Jurkat, Clone E6-1 (cell line): ENCODE measurements at regions not wholly inside any gene's neighbourhood (a gene's known extent, or its start where the extent isn't known, plus 50 kb on each side); places are given as distances from the start of the nearest gene placed in this dataset.

Source experiments
- DNase-seq: peaks from one replicate; pipeline ENCODE4 v3.0.0-alpha.2; 2011; ENCODE audit warnings: low read depth, low spot score
- H3K4me3 ChIP-seq: 2 replicates; pipeline ENCODE4 v1.5.1; 2011; ENCODE audit warnings: mild to moderate bottlenecking, low read length, control low read depth, moderate library complexity

DNA sequence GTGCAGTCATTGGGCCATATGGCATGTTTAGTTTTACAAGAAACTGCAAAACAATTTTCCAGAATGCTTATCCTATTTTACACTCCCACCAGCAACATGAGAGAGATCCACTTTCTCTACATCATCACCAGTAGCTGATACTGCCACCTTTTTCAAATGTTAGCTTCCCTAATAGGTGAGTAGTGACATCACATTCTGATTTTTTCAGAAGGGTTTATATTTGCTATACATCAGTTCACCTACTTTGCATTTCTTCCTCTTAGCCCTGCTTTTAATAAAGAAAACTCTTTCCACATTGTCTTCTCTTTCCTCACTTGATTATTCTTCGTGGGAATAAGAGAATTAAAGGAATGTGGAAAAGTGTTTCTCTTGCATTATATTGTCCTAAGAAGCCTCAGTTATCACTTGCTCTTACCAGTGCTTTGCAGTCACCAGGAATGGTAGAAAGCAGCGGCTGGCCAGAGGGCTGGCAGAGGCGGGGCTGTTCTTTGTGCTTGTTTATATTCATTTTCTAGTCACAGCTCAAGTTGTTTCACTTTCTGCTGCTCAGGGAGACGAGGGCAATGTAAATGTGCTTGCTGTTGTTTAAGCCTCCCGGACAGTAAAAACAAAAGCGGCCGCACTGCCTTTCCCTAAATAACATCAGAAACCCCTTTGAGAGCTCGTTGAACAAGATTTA is 164.8 kb downstream of the HSD17B3 start:
- H3K4me3 ChIP-seq: no peak overlapping the region
- DNase-seq: no peak

- DNase-seq: peak; percentile 31
- H3K4me3 ChIP-seq: no peak overlapping the region
These were observed 166.2 kb downstream of the HSD17B3 start for GRCh38 chr9:96135753-96136290.

DNA sequence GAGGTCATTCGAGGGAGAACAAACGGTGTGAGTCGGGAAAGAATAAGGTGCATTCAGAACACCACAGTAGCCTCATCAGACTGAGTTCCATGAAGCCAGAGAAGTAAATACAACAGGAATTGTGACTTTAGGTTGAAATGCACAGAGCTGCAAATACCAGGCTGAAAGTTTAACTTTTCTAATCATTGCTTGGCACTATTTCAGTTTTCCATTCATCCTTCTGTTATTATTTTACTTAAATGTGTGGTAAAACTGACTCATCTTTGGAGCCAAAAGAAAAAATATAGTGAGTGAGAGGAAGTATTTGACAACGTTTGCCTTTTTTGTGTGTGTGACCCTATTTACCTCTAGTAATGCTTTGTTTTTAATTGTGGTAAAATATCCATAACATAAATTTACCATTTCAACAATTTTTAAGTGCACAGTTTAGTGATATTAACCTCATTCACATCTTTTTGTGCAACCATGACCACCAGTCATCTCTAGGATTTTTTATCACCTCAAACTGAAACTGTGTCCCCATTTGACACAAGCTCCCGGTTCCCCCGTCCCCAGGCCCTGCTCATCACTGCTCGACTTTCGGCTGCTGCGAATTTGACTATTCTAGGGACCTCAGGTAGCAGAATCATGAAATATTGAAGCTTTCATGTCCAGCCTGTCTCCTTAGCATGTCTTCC is 166.8 kb downstream of the HSD17B3 start:
- DNase-seq: no peak
- H3K4me3 ChIP-seq: no peak overlapping the region

DNA sequence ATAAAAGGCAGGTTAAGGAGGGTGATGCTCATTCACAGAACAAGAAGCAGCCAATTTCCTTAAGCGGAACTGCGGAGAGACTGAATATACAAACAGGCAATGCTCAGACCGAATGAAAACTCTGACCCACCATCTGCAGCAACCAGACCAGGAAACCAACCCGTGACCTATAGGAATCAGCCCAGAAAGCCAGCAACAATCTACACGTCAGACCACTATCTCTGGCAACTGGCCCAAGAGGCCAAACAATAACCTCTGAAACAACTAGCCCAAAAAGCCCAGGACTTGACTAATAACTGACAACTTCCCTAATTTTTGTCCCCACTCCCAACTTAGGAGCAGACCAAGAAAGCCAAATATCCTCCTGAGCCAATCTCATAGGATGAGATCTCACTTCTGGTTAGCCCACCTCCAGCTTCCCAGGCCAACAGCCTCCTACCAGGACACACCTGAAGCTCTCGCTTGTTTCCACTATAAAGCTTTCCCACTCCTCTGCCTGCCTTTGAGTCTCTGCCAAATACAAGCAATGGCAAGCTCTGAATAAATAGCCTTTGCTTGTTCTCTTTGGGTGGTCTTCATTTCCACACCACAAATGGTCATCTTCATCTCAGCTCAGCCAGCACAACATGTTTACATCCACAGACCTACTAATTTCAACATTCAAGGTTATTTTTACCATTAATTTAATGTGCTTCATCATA is 168.5 kb downstream of the HSD17B3 start:
- DNase-seq: no peak
- no peak overlapping the region for H3K4me3 ChIP-seq

DNA sequence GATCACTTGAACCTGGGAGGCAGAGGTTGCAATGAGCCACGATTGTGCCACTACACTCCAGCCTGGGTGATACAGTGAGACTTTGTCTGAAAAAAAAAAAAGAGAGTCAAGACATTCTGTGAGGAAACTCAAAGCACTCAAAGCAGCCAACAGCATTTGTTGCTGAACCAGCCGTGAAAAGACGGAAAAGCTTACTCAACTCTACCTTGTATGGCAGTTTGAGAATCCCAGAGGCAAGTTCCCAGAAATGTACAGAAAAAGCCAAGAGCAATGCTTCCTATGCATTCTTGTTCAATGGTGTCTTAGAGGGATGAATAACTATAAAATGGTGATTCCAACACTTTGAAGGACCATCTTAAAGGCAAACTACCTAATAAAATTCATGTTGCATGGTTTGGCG is 170.2 kb downstream of the HSD17B3 start:
- no peak for DNase-seq

GRCh38 chr9:96130970-96131369 is 171.0 kb downstream of the HSD17B3 start:
- H3K4me3 ChIP-seq: no peak overlapping the region
- no peak for DNase-seq

More for the DNA sequence above, 170.2 kb downstream of the HSD17B3 start:
- no peak overlapping the region for H3K4me3 ChIP-seq

DNA sequence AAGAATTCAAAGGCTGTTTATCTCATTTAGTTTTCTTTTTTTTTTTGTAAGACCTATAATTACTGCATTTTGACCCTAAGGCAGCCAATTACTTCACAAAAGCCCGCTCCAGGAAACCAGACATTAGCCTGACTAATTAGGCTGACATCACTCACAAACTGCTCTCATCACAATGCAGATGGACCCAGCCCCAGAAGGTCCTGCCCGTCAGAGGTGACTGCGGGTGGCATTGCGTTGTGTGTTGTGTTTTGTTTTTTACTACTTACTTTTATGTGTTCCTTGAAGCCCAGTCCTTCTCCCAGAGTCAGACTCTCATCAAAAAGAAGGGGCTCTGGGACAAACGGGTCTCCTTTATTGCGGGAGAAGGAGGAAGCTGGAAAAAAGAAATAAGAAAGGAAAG is 172.2 kb downstream of the HSD17B3 start:
- H3K4me3 ChIP-seq: no peak overlapping the region
- DNase-seq: no peak

- no peak for DNase-seq
- no peak overlapping the region for H3K4me3 ChIP-seq
These were observed 173.1 kb downstream of the HSD17B3 start for GRCh38 chr9:96128880-96129279.

DNA sequence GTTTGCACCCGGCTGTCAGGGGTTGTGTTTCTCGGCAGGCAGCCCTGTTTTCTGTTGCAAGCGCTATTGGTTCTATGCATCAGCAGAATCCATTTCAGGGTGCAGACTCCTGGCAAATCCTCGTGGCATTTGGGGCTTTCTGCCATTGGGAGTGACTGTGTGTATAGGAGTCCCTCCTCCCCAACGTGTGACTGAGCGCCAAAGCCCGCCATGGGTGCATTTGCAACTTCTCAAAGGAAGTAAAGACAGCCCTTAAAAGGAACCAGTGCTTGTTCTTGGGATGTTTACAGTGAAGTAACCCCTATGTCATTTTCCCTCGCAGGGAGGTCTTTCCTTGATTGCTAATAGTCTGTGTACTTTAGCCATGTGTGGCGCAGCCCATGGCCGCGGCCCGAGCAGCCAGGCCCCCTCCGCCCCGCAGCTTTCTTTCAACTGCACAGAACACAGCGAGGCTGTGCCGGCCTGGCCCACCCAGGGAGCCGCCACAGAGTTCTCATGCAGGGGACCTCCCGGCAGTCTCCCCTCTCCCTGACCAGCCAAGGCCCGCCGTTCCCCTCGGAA is 175.6 kb downstream of the HSD17B3 start:
- H3K4me3 ChIP-seq: no peak overlapping the region
- no peak for DNase-seq

DNA sequence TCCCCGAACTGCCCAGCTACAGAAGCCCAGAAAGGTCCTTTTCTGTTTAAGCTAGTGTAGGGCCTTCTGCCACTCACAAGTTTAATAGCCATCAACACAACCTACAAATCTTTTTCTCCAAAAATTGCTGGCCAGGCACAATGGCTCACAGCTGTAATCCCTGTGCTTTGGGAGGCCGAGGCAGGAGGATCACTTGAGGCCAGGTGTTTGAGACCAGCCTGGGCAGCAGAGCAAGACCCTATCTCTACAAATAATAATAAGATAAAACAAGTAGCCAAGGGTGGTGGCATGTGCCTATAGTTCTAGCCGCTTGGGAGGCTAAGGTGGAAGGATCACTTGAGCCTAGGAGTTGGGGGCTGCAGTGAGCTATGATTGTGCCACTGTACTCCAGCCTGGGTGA is 176.4 kb downstream of the HSD17B3 start:
- DNase-seq: no peak
- H3K4me3 ChIP-seq: no peak overlapping the region

GRCh38 chr9:96122751-96123150 is 179.2 kb downstream of the HSD17B3 start:
- H3K4me3 ChIP-seq: no peak overlapping the region
- DNase-seq: no peak

DNA sequence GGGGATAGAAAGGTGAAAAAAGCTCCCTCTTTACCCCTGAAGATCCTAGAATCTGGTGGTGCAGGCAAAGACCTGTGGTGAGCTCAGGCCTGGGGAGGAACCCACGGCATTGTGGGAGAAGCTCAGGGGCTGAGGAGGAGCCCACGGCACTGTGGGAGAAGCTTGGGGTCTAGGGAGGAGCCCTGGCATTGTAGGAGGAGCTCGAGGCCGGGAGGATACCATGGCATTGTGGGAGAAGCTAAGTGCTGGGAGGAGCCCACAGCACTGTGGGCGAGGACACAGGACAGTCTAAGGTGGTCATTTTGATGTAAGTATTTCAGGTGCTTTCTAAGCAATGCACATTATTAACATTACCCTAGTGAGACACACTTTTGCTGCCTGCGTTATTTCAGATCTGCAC is 179.7 kb downstream of the HSD17B3 start:
- H3K4me3 ChIP-seq: no peak overlapping the region
- no peak for DNase-seq

- no peak overlapping the region for H3K4me3 ChIP-seq
- DNase-seq: peak; percentile 31
These were observed 180.8 kb downstream of the HSD17B3 start for GRCh38 chr9:96121136-96121535.

- DNase-seq: no peak
- H3K4me3 ChIP-seq: no peak overlapping the region
These were observed 184.4 kb downstream of the HSD17B3 start for GRCh38 chr9:96117398-96118080.

GRCh38 chr9:96116275-96117064 is 185.5 kb downstream of the HSD17B3 start:
- no peak overlapping the region for H3K4me3 ChIP-seq

DNA sequence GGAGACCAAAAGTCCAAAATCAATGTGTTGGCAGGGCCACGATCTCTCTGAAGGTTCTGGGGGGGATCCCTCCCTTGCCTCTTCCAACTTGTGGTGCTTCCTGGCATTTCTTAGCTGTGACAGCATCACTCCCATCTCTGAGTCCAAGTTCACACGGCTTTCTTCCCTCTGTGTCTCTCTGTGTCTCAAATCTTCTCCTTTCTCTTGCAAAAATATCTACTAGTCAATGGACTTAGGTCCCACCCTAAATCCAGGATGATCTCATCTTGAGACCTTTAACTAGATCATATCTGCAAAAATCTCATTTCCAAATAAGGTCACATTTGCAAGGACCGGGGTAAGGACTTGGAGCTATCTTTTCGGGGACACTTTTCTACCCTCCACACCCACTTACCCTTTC is 186.1 kb downstream of the HSD17B3 start:
- DNase-seq: no peak

More at GRCh38 chr9:96116275-96117064, 185.5 kb downstream of the HSD17B3 start:
- no peak for DNase-seq

DNA sequence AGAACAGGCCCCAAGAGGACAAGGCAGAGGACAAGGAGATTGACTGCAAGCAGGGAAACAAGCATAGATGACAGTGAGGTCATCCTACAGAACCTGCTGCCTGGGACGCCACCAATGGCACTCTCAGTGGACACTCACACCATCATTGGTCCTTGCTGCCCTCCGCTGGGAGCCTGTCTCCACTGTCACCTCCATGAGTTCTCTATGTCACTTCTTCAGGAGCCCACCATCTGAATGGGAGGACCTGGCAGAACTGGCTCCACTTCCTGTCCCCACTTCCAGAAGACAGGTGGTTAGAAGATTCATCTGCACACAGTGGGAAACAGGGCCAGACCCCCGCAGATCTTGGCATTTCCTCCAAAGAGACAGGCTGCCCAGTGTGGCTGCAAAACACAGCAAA is 188.9 kb downstream of the HSD17B3 start:
- H3K4me3 ChIP-seq: no peak overlapping the region
- no peak for DNase-seq

More for the DNA sequence above, 186.1 kb downstream of the HSD17B3 start:
- H3K4me3 ChIP-seq: no peak overlapping the region

DNA sequence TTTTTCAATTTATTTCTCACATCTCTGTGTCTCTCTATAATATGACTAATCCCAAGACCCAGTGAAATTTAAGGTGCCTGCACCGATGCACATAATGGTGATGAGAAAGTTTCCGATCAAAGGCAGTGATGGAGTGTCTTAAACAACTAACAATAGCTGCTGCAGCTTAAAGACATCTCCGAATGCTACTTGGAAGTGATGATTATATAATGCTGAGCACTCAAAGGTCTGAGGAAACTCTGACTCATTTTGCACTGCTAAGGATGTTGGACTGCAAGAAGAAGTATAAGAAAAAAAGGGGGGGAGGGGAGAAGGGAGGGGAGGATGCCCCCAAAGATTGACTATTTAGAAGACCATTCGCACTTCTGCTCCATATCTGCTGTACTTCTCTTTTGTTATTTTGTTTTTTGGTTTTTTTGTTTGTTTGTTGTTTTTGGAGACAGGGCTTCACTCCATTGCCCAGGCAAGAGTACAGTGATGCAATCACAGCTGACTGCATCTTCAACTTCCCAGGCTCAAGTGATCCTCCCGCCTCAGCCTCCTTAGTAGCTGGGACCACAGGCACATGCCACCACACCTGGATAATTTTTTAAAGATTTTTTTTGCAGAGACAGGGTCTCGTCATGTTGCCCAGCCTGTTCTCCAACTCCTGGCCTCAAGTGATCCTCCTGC is 192.2 kb downstream of the HSD17B3 start:
- H3K4me3 ChIP-seq: no peak overlapping the region
- no peak for DNase-seq
